Astrocyte (in vitro differentiated cells and primary cell): ENCODE measurements at regions not wholly inside any gene's neighbourhood (a gene's known extent, or its start where the extent isn't known, plus 50 kb on each side); places are given as distances from the start of the nearest gene placed in this dataset.

Experiments
- DNase-seq: peaks from one replicate; pipeline ENCODE4 v3.0.0-alpha.2; 2010; ENCODE audit warnings: low read depth
- FAIRE-seq: peaks from 2 replicates; lab custom pipeline; 2011; peaks lifted over from hg19 to GRCh38; lab: Jason Lieb, UNC
- H2AFZ ChIP-seq: 2 replicates; pipeline ENCODE4 v1.6.0; 2012; ENCODE audit warnings: low read depth, low read length, inconsistent platforms
- H3K27ac ChIP-seq: 2 replicates; pipeline ENCODE4 v1.5.1; 2011; ENCODE audit warnings: low read depth, low read length, inconsistent platforms
- H3K27me3 ChIP-seq: 2 replicates; pipeline ENCODE4 v1.6.0; 2011; ENCODE audit warnings: low read length, inconsistent platforms; ENCODE audit not compliant: insufficient read depth
- H3K36me3 ChIP-seq: 2 replicates; pipeline ENCODE4 v1.5.1; 2011; ENCODE audit warnings: low read length, inconsistent platforms; ENCODE audit not compliant: insufficient read depth
- H3K4me1 ChIP-seq: 2 replicates; pipeline ENCODE4 v1.5.1; 2011; ENCODE audit warnings: low read length, inconsistent platforms; ENCODE audit not compliant: insufficient read depth
- H3K4me2 ChIP-seq: 2 replicates; pipeline ENCODE4 v1.6.0; 2012; ENCODE audit warnings: low read length, inconsistent platforms
- H3K4me3 ChIP-seq: 2 replicates; pipeline ENCODE4 v1.5.1; 2011; ENCODE audit warnings: low read depth, mild to moderate bottlenecking, low read length, inconsistent platforms; ENCODE audit not compliant: insufficient read depth
- H3K79me2 ChIP-seq: 2 replicates; pipeline ENCODE4 v1.6.0; 2012; ENCODE audit warnings: mild to moderate bottlenecking, low read length, inconsistent platforms; ENCODE audit not compliant: insufficient read depth
- H3K9ac ChIP-seq: 2 replicates; pipeline ENCODE4 v1.6.0; 2012; ENCODE audit warnings: mild to moderate bottlenecking, low read length, inconsistent platforms
- H3K9me3 ChIP-seq: 2 replicates; pipeline ENCODE4 v1.5.1; 2012; ENCODE audit warnings: low read depth, mild to moderate bottlenecking, low read length, inconsistent platforms; ENCODE audit not compliant: insufficient read depth
- H4K20me1 ChIP-seq: 2 replicates; pipeline ENCODE4 v1.6.0; 2012; ENCODE audit warnings: low read length, inconsistent platforms; ENCODE audit not compliant: insufficient read depth
- H3K27ac Mint-ChIP-seq: one replicate; pipeline ENCODE4 v1.8.0; 2021; ENCODE audit warnings: mild to moderate bottlenecking, mixed read lengths; ENCODE audit not compliant: unreplicated experiment
- H3K27me3 Mint-ChIP-seq: one replicate; pipeline ENCODE4 v1.8.0; 2021; ENCODE audit warnings: low read depth, mixed read lengths; ENCODE audit not compliant: unreplicated experiment
- H3K36me3 Mint-ChIP-seq: one replicate; pipeline ENCODE4 v1.8.0; 2021; ENCODE audit warnings: low read depth, mixed read lengths; ENCODE audit not compliant: unreplicated experiment
- H3K4me1 Mint-ChIP-seq: one replicate; pipeline ENCODE4 v1.8.0; 2021; ENCODE audit warnings: low read depth, mixed read lengths; ENCODE audit not compliant: unreplicated experiment
- H3K4me3 Mint-ChIP-seq: one replicate; pipeline ENCODE4 v1.8.0; 2021; ENCODE audit warnings: mild to moderate bottlenecking, moderate library complexity, mixed read lengths; ENCODE audit not compliant: unreplicated experiment
- H3K9me3 Mint-ChIP-seq: one replicate; pipeline ENCODE4 v1.8.0; 2021; ENCODE audit warnings: mild to moderate bottlenecking, mixed read lengths; ENCODE audit not compliant: unreplicated experiment
- EZH2 ChIP-seq: IDR thresholded peaks from 2 replicates; pipeline ENCODE4 v1.6.1; 2012; ENCODE audit warnings: mild to moderate bottlenecking, low read length, inconsistent platforms; ENCODE audit not compliant: insufficient read depth
- TF ChIP-seq, protein P1 (sequence below): IDR thresholded peaks from 2 replicates; pipeline ENCODE4 v1.5.1; 2011; ENCODE audit warnings: low read depth, mild to moderate bottlenecking, inconsistent platforms, low read length, moderate library complexity; ENCODE audit not compliant: insufficient read depth

DNA sequence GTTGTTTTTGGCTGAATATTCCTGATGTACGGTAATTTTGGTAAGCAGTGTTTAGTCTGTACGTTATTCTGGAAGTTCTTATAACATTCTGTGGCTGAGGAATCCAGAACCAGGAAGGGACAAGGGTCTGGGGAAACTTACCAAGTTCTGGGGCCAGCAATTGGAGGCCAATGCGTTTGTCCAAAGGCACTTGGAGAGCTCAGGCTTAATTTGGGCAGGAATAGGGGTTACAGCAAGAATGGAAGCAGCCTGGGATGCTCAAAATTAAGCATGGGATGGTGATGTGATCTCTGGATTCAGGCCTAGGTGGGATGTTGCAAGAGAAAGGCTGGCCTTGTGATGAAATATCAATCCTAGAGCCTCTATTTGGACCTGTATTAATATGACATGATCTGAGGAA is 235.2 kb upstream of the NOX3 start:
- Mint-ChIP-seq H3K9me3 (no peaks in the 10 kb centered on the region), H3K27me3 (peaks cover 2% of the 10 kb centered on the region), H3K4me1 (no peaks in the 10 kb centered on the region), H3K4me3 (no peak overlapping the region), H3K27ac (no peak overlapping the region), H3K36me3 (no peaks in the 10 kb centered on the region)
- Histone ChIP-seq H3K27me3 (no peaks in the 10 kb centered on the region), H3K9me3 (no peaks in the 10 kb centered on the region), H3K27ac (no peak overlapping the region), H3K9ac (no peak overlapping the region), H3K79me2 (no peaks in the 10 kb centered on the region), H4K20me1 (no peaks in the 10 kb centered on the region), H3K4me2 (no peak overlapping the region), H3K4me1 (no peaks in the 10 kb centered on the region), H3K36me3 (no peaks in the 10 kb centered on the region), H3K4me3 (no peak overlapping the region), H2AFZ (no peak overlapping the region)
- TF ChIP-seq, protein P1, sequence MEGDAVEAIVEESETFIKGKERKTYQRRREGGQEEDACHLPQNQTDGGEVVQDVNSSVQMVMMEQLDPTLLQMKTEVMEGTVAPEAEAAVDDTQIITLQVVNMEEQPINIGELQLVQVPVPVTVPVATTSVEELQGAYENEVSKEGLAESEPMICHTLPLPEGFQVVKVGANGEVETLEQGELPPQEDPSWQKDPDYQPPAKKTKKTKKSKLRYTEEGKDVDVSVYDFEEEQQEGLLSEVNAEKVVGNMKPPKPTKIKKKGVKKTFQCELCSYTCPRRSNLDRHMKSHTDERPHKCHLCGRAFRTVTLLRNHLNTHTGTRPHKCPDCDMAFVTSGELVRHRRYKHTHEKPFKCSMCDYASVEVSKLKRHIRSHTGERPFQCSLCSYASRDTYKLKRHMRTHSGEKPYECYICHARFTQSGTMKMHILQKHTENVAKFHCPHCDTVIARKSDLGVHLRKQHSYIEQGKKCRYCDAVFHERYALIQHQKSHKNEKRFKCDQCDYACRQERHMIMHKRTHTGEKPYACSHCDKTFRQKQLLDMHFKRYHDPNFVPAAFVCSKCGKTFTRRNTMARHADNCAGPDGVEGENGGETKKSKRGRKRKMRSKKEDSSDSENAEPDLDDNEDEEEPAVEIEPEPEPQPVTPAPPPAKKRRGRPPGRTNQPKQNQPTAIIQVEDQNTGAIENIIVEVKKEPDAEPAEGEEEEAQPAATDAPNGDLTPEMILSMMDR: no peak
- TF ChIP-seq EZH2: no peak
- FAIRE-seq (no peak), DNase-seq (no peak)

- no peak overlapping the region for H3K27ac Mint-ChIP-seq
- Histone ChIP-seq H3K36me3 (no peaks in the 10 kb centered on the region), H3K9ac (no peak overlapping the region), H4K20me1 (no peaks in the 10 kb centered on the region), H3K27ac (no peak overlapping the region), H3K4me1 (no peaks in the 10 kb centered on the region), H2AFZ (no peak overlapping the region), H3K9me3 (no peaks in the 10 kb centered on the region), H3K27me3 (no peaks in the 10 kb centered on the region), H3K79me2 (no peaks in the 10 kb centered on the region), H3K4me2 (no peak overlapping the region), H3K4me3 (no peak overlapping the region)
- FAIRE-seq (no peak), DNase-seq (no peak)
- H3K4me3 Mint-ChIP-seq: no peak overlapping the region
- TF ChIP-seq, protein P1: no peak
- no peak for TF ChIP-seq EZH2
- no peaks in the 10 kb centered on the region for H3K9me3 Mint-ChIP-seq
- peaks cover 2% of the 10 kb centered on the region for H3K27me3 Mint-ChIP-seq
- H3K36me3 Mint-ChIP-seq: no peaks in the 10 kb centered on the region
- no peaks in the 10 kb centered on the region for H3K4me1 Mint-ChIP-seq
These were observed 232.0 kb upstream of the NOX3 start for GRCh38 chr6:155687645-155688044.

DNA sequence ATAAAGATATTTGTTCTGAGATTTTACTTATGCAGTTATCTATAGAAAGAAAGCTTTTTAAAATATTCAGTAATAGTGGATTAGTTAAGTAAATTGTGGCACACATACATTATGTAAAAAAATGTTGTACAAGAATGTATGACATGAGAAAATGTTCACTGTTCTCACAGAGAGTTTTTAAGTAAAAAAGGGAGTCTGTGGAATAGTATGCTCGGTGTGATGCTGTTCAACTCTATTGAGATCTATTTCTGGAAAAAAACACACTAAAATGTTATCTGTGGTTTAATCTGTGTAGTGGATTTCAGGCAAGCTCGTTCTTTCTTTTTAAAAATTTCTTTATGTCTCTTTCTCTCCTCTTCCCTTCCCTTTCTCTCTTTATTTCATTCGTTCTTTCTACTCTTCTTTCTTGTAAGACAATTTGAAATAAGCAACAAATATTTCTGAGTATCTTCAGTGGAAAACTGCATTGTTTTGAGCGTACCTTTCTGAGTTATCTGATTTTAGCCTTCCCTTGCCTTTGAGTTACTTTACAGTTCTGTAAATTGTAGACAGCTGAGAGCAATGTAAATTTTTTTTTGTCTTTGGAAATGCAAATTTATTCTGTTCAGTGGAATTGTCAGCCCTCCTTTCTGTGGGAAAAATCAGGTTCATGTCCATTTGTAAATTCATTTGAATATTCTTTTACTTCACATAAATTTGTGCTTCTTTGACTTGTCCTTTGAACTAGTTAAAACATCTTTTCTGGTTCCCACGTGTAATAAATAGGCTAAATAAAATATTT is 229.0 kb upstream of the NOX3 start:
- Histone ChIP-seq H3K9ac (no peak overlapping the region), H3K4me2 (no peak overlapping the region), H3K79me2 (no peaks in the 10 kb centered on the region), H3K27me3 (no peaks in the 10 kb centered on the region), H2AFZ (no peak overlapping the region), H3K9me3 (no peaks in the 10 kb centered on the region), H3K4me1 (no peaks in the 10 kb centered on the region), H4K20me1 (no peaks in the 10 kb centered on the region), H3K4me3 (no peak overlapping the region), H3K36me3 (no peaks in the 10 kb centered on the region), H3K27ac (no peak overlapping the region)
- no peaks in the 10 kb centered on the region for H3K4me1 Mint-ChIP-seq
- no peaks in the 10 kb centered on the region for H3K27me3 Mint-ChIP-seq
- H3K36me3 Mint-ChIP-seq: no peaks in the 10 kb centered on the region
- H3K27ac Mint-ChIP-seq: no peak overlapping the region
- no peak for DNase-seq
- H3K4me3 Mint-ChIP-seq: no peak overlapping the region
- H3K9me3 Mint-ChIP-seq: no peaks in the 10 kb centered on the region
- FAIRE-seq: no peak
- TF ChIP-seq, protein P1: no peak
- TF ChIP-seq EZH2: no peak
